PC-3 (cell line): ENCODE measurements at regions not wholly inside any gene's neighbourhood (a gene's known extent, or its start where the extent isn't known, plus 50 kb on each side); places are given as distances from the start of the nearest gene placed in this dataset.

Experiments used
- CTCF ChIP-seq: fragments of 300-600 bp; sonication (generic); conservative IDR thresholded peaks from 2 replicates; pipeline ENCODE4 v1.5.1; 2017; ENCODE audit warnings: antibody characterized with exemption, low read depth, mild to moderate bottlenecking, low read length
- EZH2 ChIP-seq: fragments of 300-600 bp; sonication (generic); IDR thresholded peaks from one replicate; pipeline ENCODE4 v1.6.1; 2017; ENCODE audit warnings: antibody characterized with exemption, mild to moderate bottlenecking, low read length; ENCODE audit not compliant: unreplicated experiment
- EZH2phosphoT487 ChIP-seq: fragments of 300-600 bp; sonication (generic); IDR thresholded peaks from 2 replicates; pipeline ENCODE4 v1.6.1; 2018; ENCODE audit warnings: mild to moderate bottlenecking, antibody characterized with exemption, low read length, borderline replicate concordance

- TF ChIP-seq CTCF (no peak), EZH2 (no peak), EZH2phosphoT487 (no peak)
Measured at GRCh38 chr1:94592571-94592920, 51.0 kb upstream of the F3 start.
